ENCODE measurements at regions not wholly inside any gene's neighbourhood (a gene's known extent, or its start where the extent isn't known, plus 50 kb on each side); places are given as distances from the start of the nearest gene placed in this dataset.

- Histone ChIP-seq H3K36me3 (ENCODE audit: insufficient read depth) (no peaks in the 10 kb centered on the region), H3K4me2 (no peak overlapping the region), H2AFZ (no peak overlapping the region), H3F3A (replicated peaks; ENCODE audit: low read depth) (no peaks in the 10 kb centered on the region), H4K20me1 (replicated peaks; ENCODE audit: insufficient read depth) (no peaks in the 10 kb centered on the region), H3K79me2 (replicated peaks; ENCODE audit: insufficient read depth) (no peaks in the 10 kb centered on the region), H3K27ac (ENCODE audit: low read depth) (no peak overlapping the region), H3K9me2 (ENCODE audit: insufficient read depth) (0 out of 2 replicates have a peak, but pooled peaks cover 3% of the 10 kb centered on the region), H3K4me3 (no peak overlapping the region), H3K27me3 (ENCODE audit: insufficient read depth) (no peaks in the 10 kb centered on the region), H3K4me1 (ENCODE audit: insufficient read depth) (peaks cover 10% of the 10 kb centered on the region; the same call in 1 of the 2 replicates)
- peaks cover 10% of the 10 kb centered on the region for H3K4me1 Mint-ChIP-seq
- H3K27me3 Mint-ChIP-seq (ENCODE audit: insufficient read depth, low read depth, poor library complexity) = peaks cover 2% of the 10 kb centered on the region
- peaks cover 3% of the 10 kb centered on the region; the same call in 1 of the 3 replicates for H3K9me3 Mint-ChIP-seq
- H3K4me3 Mint-ChIP-seq = no peak overlapping the region
- H3K27ac Mint-ChIP-seq = no peak overlapping the region
- ATAC-seq (no peak), DNase-seq (ENCODE audit: low spot score) (no peak)
- TF ChIP-seq ZNF462 (CRISPR knock-in tag; IDR thresholded peaks at IDR 0.05) = no peak
- no peak for TF ChIP-seq JUNB (IDR thresholded peaks at IDR 0.05; ENCODE audit: unreplicated experiment)
- TF ChIP-seq ZNF114 (CRISPR knock-in tag; IDR thresholded peaks at IDR 0.05) = no peak
- no peak for TF ChIP-seq CTCF (conservative IDR thresholded peaks at IDR 0.05; ENCODE audit: low read depth in 2 of 2)
- TF ChIP-seq REST (IDR thresholded peaks at IDR 0.05; ENCODE audit: unreplicated experiment) = no peak
- TF ChIP-seq POLR2AphosphoS5 (IDR thresholded peaks at IDR 0.05; ENCODE audit: low read depth) = no peak
- TF ChIP-seq ETS1 (IDR thresholded peaks at IDR 0.05) = no peak
- TF ChIP-seq CREB1 (CRISPR knock-in tag; IDR thresholded peaks at IDR 0.05; ENCODE audit: low read depth) = no peak
- no peak for TF ChIP-seq EZH2 (IDR thresholded peaks at IDR 0.05; ENCODE audit: low read depth, unreplicated experiment)
- TF ChIP-seq NANOG (IDR thresholded peaks at IDR 0.05; ENCODE audit: borderline replicate concordance) = no peak
- TF ChIP-seq ZNF331 (CRISPR knock-in tag; IDR thresholded peaks at IDR 0.05; ENCODE audit: low read depth) = no peak
- no peak for TF ChIP-seq STAT1 (IDR thresholded peaks at IDR 0.05; ENCODE audit: unreplicated experiment)
- TF ChIP-seq EZH2phosphoT487 (IDR thresholded peaks at IDR 0.05; ENCODE audit: unreplicated experiment) = no peak
- H3K36me3 Mint-ChIP-seq (ENCODE audit: low read depth) = peaks cover 6% of the 10 kb centered on the region; the same call in 2 of the 3 replicates
Observed at GRCh38 chr17:13996748-13997147, 72.6 kb upstream of the COX10 start.

All from GM23338 (cell line).